IMR-90 (cell line): ENCODE measurements at regions not wholly inside any gene's neighbourhood (a gene's known extent, or its start where the extent isn't known, plus 50 kb on each side); places are given as distances from the start of the nearest gene placed in this dataset.

Source experiments
- CEBPB ChIP-seq: IDR thresholded peaks from 2 replicates; pipeline ENCODE4 v1.6.1; 2012; ENCODE audit warnings: low read depth, low read length, improper control_type of control experiment
- CTCF ChIP-seq: conservative IDR thresholded peaks from 2 replicates; pipeline ENCODE4 v1.5.1; 2012; ENCODE audit warnings: mild to moderate bottlenecking, low read depth, low read length, improper control_type of control experiment
- POLR2A ChIP-seq: IDR thresholded peaks from 2 replicates; pipeline ENCODE4 v1.6.1; 2012; ENCODE audit warnings: mild to moderate bottlenecking, low read depth, low read length
- SMC3 ChIP-seq: fragments of 150-350 bp; IDR thresholded peaks from 2 replicates; pipeline ENCODE4 v1.6.1; 2016; ENCODE audit warnings: low read depth, mild to moderate bottlenecking, antibody characterized with exemption, low read length, moderate library complexity
- USF2 ChIP-seq: fragments of 150-350 bp; IDR thresholded peaks from 2 replicates; pipeline ENCODE4 v1.6.1; 2017; ENCODE audit warnings: mild to moderate bottlenecking, antibody characterized with exemption, low read length, low read depth

GRCh38 chr13:48857576-48857975 is 118.1 kb upstream of the FNDC3A start:
- TF ChIP-seq CEBPB (no peak), CTCF (no peak), SMC3 (no peak), POLR2A (no peak), USF2 (no peak)
